ENCODE measurements at regions not wholly inside any gene's neighbourhood (a gene's known extent, or its start where the extent isn't known, plus 50 kb on each side); places are given as distances from the start of the nearest gene placed in this dataset.

GRCh38 chr20:11130554-11131166 lies 456.9 kb upstream of the JAG1 start:
- no peak for DNase-seq (ENCODE audit: low read depth in 1 of 2, low spot score in 1 of 2)
- H3K27ac ChIP-seq = no peak overlapping the region
- H3K4me1 ChIP-seq (ENCODE audit: low read depth) = no peaks in the 10 kb centered on the region
- TF ChIP-seq, protein P1, sequence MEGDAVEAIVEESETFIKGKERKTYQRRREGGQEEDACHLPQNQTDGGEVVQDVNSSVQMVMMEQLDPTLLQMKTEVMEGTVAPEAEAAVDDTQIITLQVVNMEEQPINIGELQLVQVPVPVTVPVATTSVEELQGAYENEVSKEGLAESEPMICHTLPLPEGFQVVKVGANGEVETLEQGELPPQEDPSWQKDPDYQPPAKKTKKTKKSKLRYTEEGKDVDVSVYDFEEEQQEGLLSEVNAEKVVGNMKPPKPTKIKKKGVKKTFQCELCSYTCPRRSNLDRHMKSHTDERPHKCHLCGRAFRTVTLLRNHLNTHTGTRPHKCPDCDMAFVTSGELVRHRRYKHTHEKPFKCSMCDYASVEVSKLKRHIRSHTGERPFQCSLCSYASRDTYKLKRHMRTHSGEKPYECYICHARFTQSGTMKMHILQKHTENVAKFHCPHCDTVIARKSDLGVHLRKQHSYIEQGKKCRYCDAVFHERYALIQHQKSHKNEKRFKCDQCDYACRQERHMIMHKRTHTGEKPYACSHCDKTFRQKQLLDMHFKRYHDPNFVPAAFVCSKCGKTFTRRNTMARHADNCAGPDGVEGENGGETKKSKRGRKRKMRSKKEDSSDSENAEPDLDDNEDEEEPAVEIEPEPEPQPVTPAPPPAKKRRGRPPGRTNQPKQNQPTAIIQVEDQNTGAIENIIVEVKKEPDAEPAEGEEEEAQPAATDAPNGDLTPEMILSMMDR (IDR thresholded peaks at IDR 0.05; ENCODE audit: low read depth, low read length) = no peak
- H3K4me3 ChIP-seq = no peak overlapping the region
- no peaks in the 10 kb centered on the region for H3K36me3 ChIP-seq
- H3K27me3 ChIP-seq = no peaks in the 10 kb centered on the region
- H3K9me3 ChIP-seq (ENCODE audit: low read depth) = no peaks in the 10 kb centered on the region

- H3K9me3 ChIP-seq (ENCODE audit: low read depth) = no peaks in the 10 kb centered on the region
- DNase-seq (ENCODE audit: low read depth in 1 of 2, low spot score in 1 of 2) = no peak
- no peak overlapping the region for H3K27ac ChIP-seq
- no peak overlapping the region for H3K4me3 ChIP-seq
- H3K27me3 ChIP-seq = no peaks in the 10 kb centered on the region
- H3K36me3 ChIP-seq = no peaks in the 10 kb centered on the region
- no peaks in the 10 kb centered on the region for H3K4me1 ChIP-seq (ENCODE audit: low read depth)
- TF ChIP-seq, protein P1 (IDR thresholded peaks at IDR 0.05; ENCODE audit: low read depth, low read length) = no peak
Measured at GRCh38 chr20:11132819-11133415, 459.1 kb upstream of the JAG1 start.

DNA sequence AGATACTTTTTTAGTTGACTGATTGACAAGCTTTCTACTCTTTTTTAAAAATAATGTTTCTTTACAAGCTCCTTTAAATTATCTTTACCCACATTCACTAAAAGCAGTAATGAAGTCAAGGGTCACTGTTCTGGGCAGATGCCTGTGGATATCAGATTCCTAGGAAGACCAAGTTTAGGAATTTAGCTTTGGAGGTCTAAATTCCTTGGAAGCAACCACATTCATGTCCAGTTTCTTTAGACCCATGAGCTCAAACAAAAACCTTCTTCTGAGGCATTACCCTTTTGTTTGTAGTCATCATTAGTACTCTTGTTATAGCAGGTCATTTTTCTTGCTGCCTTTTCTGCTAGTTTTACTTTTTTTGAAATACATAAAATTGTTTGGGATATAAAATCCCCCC lies 462.9 kb upstream of the JAG1 start:
- Histone ChIP-seq H3K9me3 (ENCODE audit: low read depth) (no peaks in the 10 kb centered on the region), H3K36me3 (no peaks in the 10 kb centered on the region), H3K27me3 (no peaks in the 10 kb centered on the region), H3K4me1 (ENCODE audit: low read depth) (no peaks in the 10 kb centered on the region), H3K27ac (no peak overlapping the region), H3K4me3 (no peak overlapping the region)
- TF ChIP-seq, protein P1 (IDR thresholded peaks at IDR 0.05; ENCODE audit: low read depth, low read length) = no peak
- no peak for DNase-seq (ENCODE audit: low read depth in 1 of 2, low spot score in 1 of 2)

GRCh38 chr20:11137688-11138087 lies 463.9 kb upstream of the JAG1 start:
- H3K27me3 ChIP-seq = no peaks in the 10 kb centered on the region
- no peaks in the 10 kb centered on the region for H3K9me3 ChIP-seq (ENCODE audit: low read depth)
- no peak overlapping the region for H3K27ac ChIP-seq
- DNase-seq (ENCODE audit: low read depth in 1 of 2, low spot score in 1 of 2) = no peak
- H3K4me1 ChIP-seq (ENCODE audit: low read depth) = no peaks in the 10 kb centered on the region
- H3K36me3 ChIP-seq = no peaks in the 10 kb centered on the region
- no peak overlapping the region for H3K4me3 ChIP-seq
- TF ChIP-seq, protein P1 (IDR thresholded peaks at IDR 0.05; ENCODE audit: low read depth, low read length) = no peak

DNA sequence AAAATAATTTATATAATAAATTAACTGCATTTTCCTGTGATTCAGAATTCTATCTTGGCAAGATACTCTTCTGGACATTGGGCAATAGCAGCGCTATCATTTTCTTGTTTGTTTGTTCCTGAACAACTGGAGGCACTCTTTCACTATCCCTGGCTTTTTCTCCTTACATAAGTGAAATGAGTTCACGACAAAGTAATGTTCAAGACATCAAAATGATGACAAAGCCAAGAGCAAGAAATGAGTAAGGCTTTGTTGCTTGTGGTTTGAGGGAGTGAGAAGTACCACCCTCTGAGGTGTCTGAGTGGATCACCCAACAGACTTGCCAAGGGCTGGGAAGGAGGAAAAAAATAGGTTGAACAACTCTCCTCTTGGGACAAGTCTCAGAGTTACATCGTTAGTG lies 466.6 kb upstream of the JAG1 start:
- peak in 1 of 2 donors; percentile 87 for DNase-seq (ENCODE audit: low read depth in 1 of 2, low spot score in 1 of 2)
- no peak overlapping the region for H3K27ac ChIP-seq
- H3K36me3 ChIP-seq = no peaks in the 10 kb centered on the region
- TF ChIP-seq, protein P1 (IDR thresholded peaks at IDR 0.05; ENCODE audit: low read depth, low read length) = no peak
- H3K4me1 ChIP-seq (ENCODE audit: low read depth) = no peaks in the 10 kb centered on the region
- H3K4me3 ChIP-seq = no peak overlapping the region
- H3K27me3 ChIP-seq = no peaks in the 10 kb centered on the region
- no peaks in the 10 kb centered on the region for H3K9me3 ChIP-seq (ENCODE audit: low read depth)
